Panc1 (cell line): ENCODE measurements at regions not wholly inside any gene's neighbourhood (a gene's known extent, or its start where the extent isn't known, plus 50 kb on each side); places are given as distances from the start of the nearest gene placed in this dataset.

ENCODE experiments used
- CTCF ChIP-seq: fragments of 450-650 bp; IDR thresholded peaks from 2 replicates; pipeline ENCODE4 v1.5.1; 2017; ENCODE audit warnings: mild to moderate bottlenecking
- POLR2AphosphoS5 ChIP-seq: IDR thresholded peaks from 2 replicates; pipeline ENCODE4 v1.6.1; 2012; ENCODE audit warnings: mild to moderate bottlenecking, low read depth, low read length, moderate library complexity
- SIN3A ChIP-seq: IDR thresholded peaks from 2 replicates; pipeline ENCODE4 v1.6.1; 2012; ENCODE audit warnings: low read depth, mild to moderate bottlenecking, low read length, moderate library complexity, borderline replicate concordance; ENCODE audit not compliant: insufficient read depth
- TCF7L2 ChIP-seq: IDR thresholded peaks from 2 replicates; pipeline ENCODE4 v1.6.1; 2011; ENCODE audit warnings: mild to moderate bottlenecking, low read depth, low read length, inconsistent platforms

GRCh38 chr3:161689584-161690298 is 193.1 kb downstream of the OTOL1 start:
- no peak for TF ChIP-seq CTCF
- TF ChIP-seq SIN3A, result no peak
- no peak for TF ChIP-seq POLR2AphosphoS5
- TF ChIP-seq TCF7L2, result no peak
